ENCODE measurements at regions not wholly inside any gene's neighbourhood (a gene's known extent, or its start where the extent isn't known, plus 50 kb on each side); places are given as distances from the start of the nearest gene placed in this dataset.

GRCh38 chr13:72648513-72649065, 78.8 kb downstream of the MZT1 start:
- Mint-ChIP-seq H3K4me1 (ENCODE audit: low read depth) (no peaks in the 10 kb centered on the region), H3K9me3 (no peaks in the 10 kb centered on the region), H3K4me3 (no peak overlapping the region), H3K27ac (no peak overlapping the region), H3K36me3 (ENCODE audit: low read depth) (no peaks in the 10 kb centered on the region), H3K27me3 (peaks cover 31% of the 10 kb centered on the region)
- H3K27me3 ChIP-seq (ENCODE audit: control insufficient read depth in 1 of 2, insufficient read depth in 2 of 2, low read length in 2 of 2): peaks cover 0 to 5% of the 10 kb centered on the region in 2 experiments
- intact Hi-C loops (cut with DNase I, micrococcal nuclease): no loop called here
- no peaks in the 10 kb centered on the region for H3K36me3 ChIP-seq (ENCODE audit: insufficient read depth, low read length)
- CTCF ChIA-PET: no interaction called here
- ATAC-seq (ENCODE audit: poor library complexity) (no peak), DNase-seq (no peak)
- POLR2A ChIA-PET: no interaction called here
- TF ChIP-seq, protein P1, sequence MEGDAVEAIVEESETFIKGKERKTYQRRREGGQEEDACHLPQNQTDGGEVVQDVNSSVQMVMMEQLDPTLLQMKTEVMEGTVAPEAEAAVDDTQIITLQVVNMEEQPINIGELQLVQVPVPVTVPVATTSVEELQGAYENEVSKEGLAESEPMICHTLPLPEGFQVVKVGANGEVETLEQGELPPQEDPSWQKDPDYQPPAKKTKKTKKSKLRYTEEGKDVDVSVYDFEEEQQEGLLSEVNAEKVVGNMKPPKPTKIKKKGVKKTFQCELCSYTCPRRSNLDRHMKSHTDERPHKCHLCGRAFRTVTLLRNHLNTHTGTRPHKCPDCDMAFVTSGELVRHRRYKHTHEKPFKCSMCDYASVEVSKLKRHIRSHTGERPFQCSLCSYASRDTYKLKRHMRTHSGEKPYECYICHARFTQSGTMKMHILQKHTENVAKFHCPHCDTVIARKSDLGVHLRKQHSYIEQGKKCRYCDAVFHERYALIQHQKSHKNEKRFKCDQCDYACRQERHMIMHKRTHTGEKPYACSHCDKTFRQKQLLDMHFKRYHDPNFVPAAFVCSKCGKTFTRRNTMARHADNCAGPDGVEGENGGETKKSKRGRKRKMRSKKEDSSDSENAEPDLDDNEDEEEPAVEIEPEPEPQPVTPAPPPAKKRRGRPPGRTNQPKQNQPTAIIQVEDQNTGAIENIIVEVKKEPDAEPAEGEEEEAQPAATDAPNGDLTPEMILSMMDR (IDR thresholded peaks at IDR 0.05): no peak
- H3K9me3 ChIP-seq (ENCODE audit: control insufficient read depth in 1 of 2, insufficient read depth in 1 of 2, low read length in 2 of 2): no peaks in the 10 kb centered on the region
- no peaks in the 10 kb centered on the region for H3K4me1 ChIP-seq (ENCODE audit: insufficient read depth, low read length)
- H3K4me3 ChIP-seq (ENCODE audit: low read length): no peak overlapping the region
- H3K27ac ChIP-seq (ENCODE audit: low read depth in 1 of 2, low read length in 2 of 2): no peak overlapping the region

GRCh38 chr13:72647422-72647821, 80.0 kb downstream of the MZT1 start:
- no peaks in the 10 kb centered on the region for H3K36me3 ChIP-seq (ENCODE audit: insufficient read depth, low read length)
- no peak overlapping the region for H3K27ac Mint-ChIP-seq
- no peaks in the 10 kb centered on the region for H3K4me1 ChIP-seq (ENCODE audit: insufficient read depth, low read length)
- H3K9me3 Mint-ChIP-seq: no peaks in the 10 kb centered on the region
- H3K27ac ChIP-seq (ENCODE audit: low read depth in 1 of 2, low read length in 2 of 2): no peak overlapping the region
- TF ChIP-seq, protein P1 (IDR thresholded peaks at IDR 0.05): no peak
- ChIA-PET CTCF (no interaction called here), POLR2A (no interaction called here)
- no peaks in the 10 kb centered on the region for H3K36me3 Mint-ChIP-seq (ENCODE audit: low read depth)
- H3K9me3 ChIP-seq (ENCODE audit: control insufficient read depth in 1 of 2, insufficient read depth in 1 of 2, low read length in 2 of 2): no peaks in the 10 kb centered on the region
- peaks cover 27% of the 10 kb centered on the region for H3K27me3 Mint-ChIP-seq
- H3K4me1 Mint-ChIP-seq (ENCODE audit: low read depth): no peaks in the 10 kb centered on the region
- peaks cover 0 to 5% of the 10 kb centered on the region in 2 experiments for H3K27me3 ChIP-seq (ENCODE audit: control insufficient read depth in 1 of 2, insufficient read depth in 2 of 2, low read length in 2 of 2)
- DNase-seq (no peak), ATAC-seq (ENCODE audit: poor library complexity) (no peak)
- H3K4me3 ChIP-seq (ENCODE audit: low read length): no peak overlapping the region
- H3K4me3 Mint-ChIP-seq: no peak overlapping the region
- intact Hi-C loops (cut with DNase I, micrococcal nuclease): no loop called here

GRCh38 chr13:72645521-72645920, 81.9 kb downstream of the MZT1 start:
- H3K9me3 ChIP-seq (ENCODE audit: control insufficient read depth in 1 of 2, insufficient read depth in 1 of 2, low read length in 2 of 2): no peaks in the 10 kb centered on the region
- CTCF ChIA-PET: no interaction called here
- intact Hi-C loops (cut with DNase I, micrococcal nuclease): no loop called here

More at GRCh38 chr13:72645521-72645920, 81.9 kb downstream of the MZT1 start:
- H3K27me3 Mint-ChIP-seq: peaks cover 17% of the 10 kb centered on the region
- no peaks in the 10 kb centered on the region for H3K36me3 Mint-ChIP-seq (ENCODE audit: low read depth)
- POLR2A ChIA-PET: no interaction called here
- ATAC-seq (ENCODE audit: poor library complexity) (no peak), DNase-seq (no peak)
- H3K9me3 Mint-ChIP-seq: no peaks in the 10 kb centered on the region
- no peaks in the 10 kb centered on the region for H3K4me1 Mint-ChIP-seq (ENCODE audit: low read depth)
- Histone ChIP-seq H3K27ac (ENCODE audit: low read depth in 1 of 2, low read length in 2 of 2) (no peak overlapping the region), H3K36me3 (ENCODE audit: insufficient read depth, low read length) (no peaks in the 10 kb centered on the region), H3K27me3 (ENCODE audit: control insufficient read depth in 1 of 2, insufficient read depth in 2 of 2, low read length in 2 of 2) (peaks cover 0 to 5% of the 10 kb centered on the region in 2 experiments), H3K4me3 (ENCODE audit: low read length) (no peak overlapping the region), H3K4me1 (ENCODE audit: insufficient read depth, low read length) (no peaks in the 10 kb centered on the region)
- no peak overlapping the region for H3K27ac Mint-ChIP-seq
- TF ChIP-seq, protein P1 (IDR thresholded peaks at IDR 0.05): no peak
- no peak overlapping the region for H3K4me3 Mint-ChIP-seq
